ENCODE measurements at regions not wholly inside any gene's neighbourhood (a gene's known extent, or its start where the extent isn't known, plus 50 kb on each side); places are given as distances from the start of the nearest gene placed in this dataset.

GRCh38 chr6:22227824-22228610 lies 68.8 kb downstream of the PRL start:
- Histone ChIP-seq H3K27ac (ENCODE audit: low read depth in 1 of 2, low read length in 2 of 2) (no peak overlapping the region), H3K27me3 (ENCODE audit: control insufficient read depth in 4 of 4, insufficient read depth in 4 of 4, low read length in 3 of 4) (no peaks in the 10 kb centered on the region), H3K4me3 (ENCODE audit: low read depth in 1 of 3, low read length in 3 of 3) (no peak overlapping the region), H3K36me3 (ENCODE audit: control insufficient read depth in 4 of 4, insufficient read depth in 3 of 4, low read depth in 1 of 4, low read length in 3 of 4) (no peaks in the 10 kb centered on the region), H3K9me3 (ENCODE audit: control insufficient read depth in 4 of 4, low read length in 3 of 4) (no peaks in the 10 kb centered on the region), H3K9ac (ENCODE audit: low read depth in 1 of 2, low read length in 2 of 2) (no peak overlapping the region), H3K4me1 (ENCODE audit: control insufficient read depth in 4 of 4, insufficient read depth in 4 of 4, low read length in 3 of 4) (no peaks in the 10 kb centered on the region)
- TF ChIP-seq RXRA (IDR thresholded peaks at IDR 0.05) (no peak), MAX (IDR thresholded peaks at IDR 0.05) (no peak), SP1 (IDR thresholded peaks at IDR 0.05) (no peak), ZBTB33 (IDR thresholded peaks at IDR 0.05) (no peak), TAF1 (conservative IDR thresholded peaks at IDR 0.05) (no peak), JUND (IDR thresholded peaks at IDR 0.05) (no peak), YY1 (IDR thresholded peaks at IDR 0.05) (no peak), EGR1 (IDR thresholded peaks at IDR 0.05; ENCODE audit: low read depth in 2 of 2) (no peak), RAD21 (IDR thresholded peaks at IDR 0.05) (no peak), GABPA (IDR thresholded peaks at IDR 0.05 in 1 of 2, conservative IDR thresholded peaks at IDR 0.05 in 1 of 2) (no peak), HNF4A (conservative IDR thresholded peaks at IDR 0.05) (no peak), CTCF (IDR thresholded peaks at IDR 0.05; ENCODE audit: low read depth, low read length, missing input control) (no peak), FOXA2 (IDR thresholded peaks at IDR 0.05) (no peak), HNF4G (IDR thresholded peaks at IDR 0.05) (no peak), ATF3 (IDR thresholded peaks at IDR 0.05) (no peak)
- TF ChIP-seq, protein P1, sequence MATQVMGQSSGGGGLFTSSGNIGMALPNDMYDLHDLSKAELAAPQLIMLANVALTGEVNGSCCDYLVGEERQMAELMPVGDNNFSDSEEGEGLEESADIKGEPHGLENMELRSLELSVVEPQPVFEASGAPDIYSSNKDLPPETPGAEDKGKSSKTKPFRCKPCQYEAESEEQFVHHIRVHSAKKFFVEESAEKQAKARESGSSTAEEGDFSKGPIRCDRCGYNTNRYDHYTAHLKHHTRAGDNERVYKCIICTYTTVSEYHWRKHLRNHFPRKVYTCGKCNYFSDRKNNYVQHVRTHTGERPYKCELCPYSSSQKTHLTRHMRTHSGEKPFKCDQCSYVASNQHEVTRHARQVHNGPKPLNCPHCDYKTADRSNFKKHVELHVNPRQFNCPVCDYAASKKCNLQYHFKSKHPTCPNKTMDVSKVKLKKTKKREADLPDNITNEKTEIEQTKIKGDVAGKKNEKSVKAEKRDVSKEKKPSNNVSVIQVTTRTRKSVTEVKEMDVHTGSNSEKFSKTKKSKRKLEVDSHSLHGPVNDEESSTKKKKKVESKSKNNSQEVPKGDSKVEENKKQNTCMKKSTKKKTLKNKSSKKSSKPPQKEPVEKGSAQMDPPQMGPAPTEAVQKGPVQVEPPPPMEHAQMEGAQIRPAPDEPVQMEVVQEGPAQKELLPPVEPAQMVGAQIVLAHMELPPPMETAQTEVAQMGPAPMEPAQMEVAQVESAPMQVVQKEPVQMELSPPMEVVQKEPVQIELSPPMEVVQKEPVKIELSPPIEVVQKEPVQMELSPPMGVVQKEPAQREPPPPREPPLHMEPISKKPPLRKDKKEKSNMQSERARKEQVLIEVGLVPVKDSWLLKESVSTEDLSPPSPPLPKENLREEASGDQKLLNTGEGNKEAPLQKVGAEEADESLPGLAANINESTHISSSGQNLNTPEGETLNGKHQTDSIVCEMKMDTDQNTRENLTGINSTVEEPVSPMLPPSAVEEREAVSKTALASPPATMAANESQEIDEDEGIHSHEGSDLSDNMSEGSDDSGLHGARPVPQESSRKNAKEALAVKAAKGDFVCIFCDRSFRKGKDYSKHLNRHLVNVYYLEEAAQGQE (IDR thresholded peaks at IDR 0.05) = no peak
- 50% methylated on average over 2 of the region's 2 CpGs for WGBS
- no peak for DNase-seq (ENCODE audit: low spot score)
